Thyroid gland (tissue), 4 donors: ENCODE measurements at regions not wholly inside any gene's neighbourhood (a gene's known extent, or its start where the extent isn't known, plus 50 kb on each side); places are given as distances from the start of the nearest gene placed in this dataset.

Source experiments
- DNase-seq, 2 donors: peaks; one replicate each; pipeline ENCODE4 v3.0.0-alpha.2; 2019
- H3K27ac ChIP-seq, 3 donors: fragments of 200-600 bp; sonication (generic); 1 replicate in 2 of 3; 2 replicates in 1 of 3; pipeline ENCODE4 v1.5.1; 2016 to 2019; ENCODE audit warnings: mild to moderate bottlenecking in 1 of 3, moderate library complexity in 1 of 3
- H3K27me3 ChIP-seq: fragments of 200-600 bp; sonication (generic); one replicate; pipeline ENCODE4 v1.5.1; 2019
- H3K36me3 ChIP-seq, 2 donors: fragments of 200-600 bp; sonication (generic); one replicate each; pipeline ENCODE4 v1.5.1; 2016 to 2019
- H3K4me1 ChIP-seq, 2 donors: fragments of 200-600 bp; sonication (generic); one replicate each; pipeline ENCODE4 v1.5.1; 2017 to 2019
- H3K4me3 ChIP-seq, 3 donors: fragments of 200-600 bp; sonication (generic); replicated peaks in 1 of 3; 1 replicate in 2 of 3; 2 replicates in 1 of 3; pipeline ENCODE4 v1.5.1; 2016; ENCODE audit warnings: mild to moderate bottlenecking in 1 of 3
- H3K9me3 ChIP-seq: fragments of 200-600 bp; sonication (generic); one replicate; pipeline ENCODE4 v1.5.1; 2017
- POLR2A ChIP-seq, 2 donors: fragments of 450-650 bp; IDR thresholded peaks; one replicate each; pipeline ENCODE4 v1.6.1; 2017; ENCODE audit warnings: antibody characterized with exemption in 2 of 2, mild to moderate bottlenecking in 2 of 2, moderate library complexity in 1 of 2
- WGBS, 2 donors: methylation state at CpG; one replicate each; pipeline ENCODE4 v1.1.5; 2017; 5-methylcytosine and 5-hydroxymethylcytosine counted together
- intact Hi-C: fragments of 100-400 bp; cut with DNase I; formaldehyde crosslinking; loops from one replicate; pipeline ENCODE4 v1.15.1; 2023
- TF ChIP-seq, protein P1 (sequence below), 6 experiments: fragments of 200-600 bp in 3 of 6; fragments of 450-650 bp in 3 of 6; sonication (generic) in 3 of 6; IDR thresholded peaks; one replicate each; pipeline ENCODE4 v1.5.1; 2016 to 2019; ENCODE audit warnings: antibody characterized with exemption in 6 of 6, mild to moderate bottlenecking in 2 of 6, inconsistent platforms in 1 of 6, moderate library complexity in 1 of 6

DNA sequence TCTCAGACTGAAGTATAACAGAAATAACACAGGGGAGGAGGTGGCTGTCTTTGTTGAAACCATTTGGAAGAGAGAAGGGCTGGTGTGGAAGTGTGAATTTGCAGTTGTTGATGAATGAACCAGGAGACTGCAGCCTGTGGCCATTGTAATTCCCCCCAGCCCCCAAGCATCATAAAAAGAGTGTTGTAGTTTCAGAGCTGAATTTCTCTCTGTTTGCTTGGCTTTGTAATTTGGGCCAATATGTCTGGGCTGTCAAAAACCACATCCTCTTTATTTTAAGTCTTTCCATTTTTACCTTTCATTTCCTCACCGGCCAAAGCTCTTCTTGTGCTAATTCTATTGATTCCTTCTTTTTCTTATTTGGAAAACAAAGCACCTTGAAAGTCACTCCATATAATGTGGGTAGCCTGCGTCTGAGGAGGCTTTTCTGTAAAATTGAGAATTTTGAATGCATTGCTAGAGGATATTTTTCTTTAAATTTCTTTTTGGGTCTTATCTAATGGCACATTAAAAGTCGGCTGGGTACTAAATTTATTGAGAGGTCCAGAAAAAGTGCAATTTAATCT lies 383.3 kb downstream of the OSTF1 start:
- H3K4me3 ChIP-seq: no peak overlapping the region
- DNase-seq: no peak
- H3K27ac ChIP-seq: no peak overlapping the region
- 75 to 77% methylated on average over 3 of the region's 3 CpGs for WGBS, 2 donors
- no peaks in the 10 kb centered on the region for H3K4me1 ChIP-seq
- no peaks in the 10 kb centered on the region for H3K9me3 ChIP-seq
- TF ChIP-seq, protein P1, sequence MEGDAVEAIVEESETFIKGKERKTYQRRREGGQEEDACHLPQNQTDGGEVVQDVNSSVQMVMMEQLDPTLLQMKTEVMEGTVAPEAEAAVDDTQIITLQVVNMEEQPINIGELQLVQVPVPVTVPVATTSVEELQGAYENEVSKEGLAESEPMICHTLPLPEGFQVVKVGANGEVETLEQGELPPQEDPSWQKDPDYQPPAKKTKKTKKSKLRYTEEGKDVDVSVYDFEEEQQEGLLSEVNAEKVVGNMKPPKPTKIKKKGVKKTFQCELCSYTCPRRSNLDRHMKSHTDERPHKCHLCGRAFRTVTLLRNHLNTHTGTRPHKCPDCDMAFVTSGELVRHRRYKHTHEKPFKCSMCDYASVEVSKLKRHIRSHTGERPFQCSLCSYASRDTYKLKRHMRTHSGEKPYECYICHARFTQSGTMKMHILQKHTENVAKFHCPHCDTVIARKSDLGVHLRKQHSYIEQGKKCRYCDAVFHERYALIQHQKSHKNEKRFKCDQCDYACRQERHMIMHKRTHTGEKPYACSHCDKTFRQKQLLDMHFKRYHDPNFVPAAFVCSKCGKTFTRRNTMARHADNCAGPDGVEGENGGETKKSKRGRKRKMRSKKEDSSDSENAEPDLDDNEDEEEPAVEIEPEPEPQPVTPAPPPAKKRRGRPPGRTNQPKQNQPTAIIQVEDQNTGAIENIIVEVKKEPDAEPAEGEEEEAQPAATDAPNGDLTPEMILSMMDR (IDR thresholded peaks at IDR 0.05): no peak
- TF ChIP-seq POLR2A (IDR thresholded peaks at IDR 0.05): no peak
- H3K36me3 ChIP-seq: no peaks in the 10 kb centered on the region
- H3K27me3 ChIP-seq: no peaks in the 10 kb centered on the region
- intact Hi-C loops: no loop called here

DNA sequence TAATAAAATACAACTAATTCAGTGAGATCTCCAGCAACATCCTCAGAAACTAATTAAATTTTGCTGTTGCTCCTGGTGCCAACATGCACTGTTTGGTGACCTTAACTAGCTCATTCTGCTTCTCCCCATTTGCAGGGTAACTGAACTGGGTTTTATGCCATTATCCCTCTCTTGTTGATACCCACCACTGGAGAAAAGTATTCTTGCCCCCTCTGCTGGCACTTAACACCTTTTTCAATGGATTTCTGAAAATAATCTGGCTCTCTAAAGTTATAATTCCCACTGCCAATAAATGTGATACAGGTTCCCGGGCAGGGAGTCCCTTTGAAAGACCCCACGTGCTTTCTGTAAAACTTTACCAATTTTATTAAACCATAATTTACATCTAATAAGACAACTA lies 394.3 kb downstream of the OSTF1 start:
- no peaks in the 10 kb centered on the region for H3K4me1 ChIP-seq
- no peak overlapping the region for H3K27ac ChIP-seq
- WGBS, 2 donors: 80 to 84% methylated on average over 2 of the region's 2 CpGs
- no peak overlapping the region for H3K4me3 ChIP-seq
- TF ChIP-seq, protein P1 (IDR thresholded peaks at IDR 0.05): peak in 1 of 6 experiments; percentile 25
- no peak for TF ChIP-seq POLR2A (IDR thresholded peaks at IDR 0.05)
- H3K9me3 ChIP-seq: no peaks in the 10 kb centered on the region
- no peak for DNase-seq
- H3K36me3 ChIP-seq: no peaks in the 10 kb centered on the region
- intact Hi-C loops: no loop called here
- H3K27me3 ChIP-seq: no peaks in the 10 kb centered on the region

- DNase-seq: no peak
- Histone ChIP-seq H3K4me1 (no peaks in the 10 kb centered on the region), H3K27me3 (no peaks in the 10 kb centered on the region), H3K27ac (no peak overlapping the region), H3K36me3 (no peaks in the 10 kb centered on the region), H3K4me3 (no peak overlapping the region), H3K9me3 (no peaks in the 10 kb centered on the region)
- intact Hi-C loops: no loop called here
- 40 to 58% methylated on average over 2 of the region's 2 CpGs for WGBS, 2 donors
- TF ChIP-seq, protein P1 (IDR thresholded peaks at IDR 0.05): no peak
- TF ChIP-seq POLR2A (IDR thresholded peaks at IDR 0.05): no peak
Observed at GRCh38 chr9:75483636-75484035, 395.3 kb downstream of the OSTF1 start.

DNA sequence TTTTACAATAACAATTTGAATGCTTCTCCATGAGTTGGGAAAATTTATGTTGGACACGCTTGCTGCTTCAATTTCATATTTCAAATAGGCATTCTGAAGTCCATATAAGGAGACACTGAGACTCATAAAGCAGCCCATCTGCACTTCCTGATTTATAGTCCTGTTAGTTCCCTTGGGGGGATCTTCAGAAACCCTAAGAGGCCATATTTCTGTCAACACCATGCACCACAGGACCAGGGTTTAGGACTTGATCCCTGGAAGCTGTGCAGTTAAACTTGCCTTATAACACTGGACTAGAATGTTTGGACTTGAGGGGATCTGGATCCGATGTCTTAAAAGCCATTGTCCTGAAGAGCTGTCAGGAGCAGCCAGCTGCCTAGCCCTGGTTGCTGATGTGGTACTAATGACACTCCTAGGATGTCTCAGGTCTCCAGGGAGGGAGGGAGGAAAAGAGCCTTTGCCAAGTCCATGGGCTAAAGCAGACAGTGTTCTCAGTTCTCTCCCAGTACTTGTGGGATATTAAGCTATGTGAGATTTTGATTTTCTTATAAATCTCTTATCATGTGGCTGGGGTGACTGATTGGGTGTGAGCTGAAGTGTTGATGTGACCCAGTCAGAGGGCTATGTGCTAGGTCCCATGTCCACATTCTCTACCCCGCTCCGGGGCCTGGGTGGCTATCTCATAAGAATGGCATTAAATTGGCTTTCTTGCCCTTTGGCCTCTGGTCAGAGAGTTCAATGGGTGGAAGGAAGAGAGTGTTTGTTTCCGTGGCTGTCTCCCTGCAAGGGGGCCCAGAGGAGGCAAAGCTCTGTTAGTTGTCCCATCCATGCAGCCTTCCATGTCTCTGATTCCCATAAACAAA lies 399.8 kb downstream of the OSTF1 start:
- intact Hi-C loops: no loop called here
- DNase-seq: no peak
- 68 to 73% methylated on average over 5 of the region's 5 CpGs for WGBS, 2 donors

More for the DNA sequence above, 399.8 kb downstream of the OSTF1 start:
- Histone ChIP-seq H3K9me3 (no peaks in the 10 kb centered on the region), H3K27ac (no peak overlapping the region), H3K36me3 (no peaks in the 10 kb centered on the region), H3K27me3 (no peaks in the 10 kb centered on the region), H3K4me3 (no peak overlapping the region), H3K4me1 (no peaks in the 10 kb centered on the region)
- TF ChIP-seq, protein P1 (IDR thresholded peaks at IDR 0.05): no peak
- no peak for TF ChIP-seq POLR2A (IDR thresholded peaks at IDR 0.05)
